AG20443 (cell line): ENCODE measurements at regions not wholly inside any gene's neighbourhood (a gene's known extent, or its start where the extent isn't known, plus 50 kb on each side); places are given as distances from the start of the nearest gene placed in this dataset.
"Not testable (repeated sequence)": the region's sequence is repeated elsewhere in the genome, so short reads cannot be mapped to it uniquely, and the experiment has no call there.

Experiments
- DNase-seq: peaks from one replicate; pipeline ENCODE4 v3.0.0; 2012; ENCODE audit warnings: low spot score, mixed read lengths

DNA sequence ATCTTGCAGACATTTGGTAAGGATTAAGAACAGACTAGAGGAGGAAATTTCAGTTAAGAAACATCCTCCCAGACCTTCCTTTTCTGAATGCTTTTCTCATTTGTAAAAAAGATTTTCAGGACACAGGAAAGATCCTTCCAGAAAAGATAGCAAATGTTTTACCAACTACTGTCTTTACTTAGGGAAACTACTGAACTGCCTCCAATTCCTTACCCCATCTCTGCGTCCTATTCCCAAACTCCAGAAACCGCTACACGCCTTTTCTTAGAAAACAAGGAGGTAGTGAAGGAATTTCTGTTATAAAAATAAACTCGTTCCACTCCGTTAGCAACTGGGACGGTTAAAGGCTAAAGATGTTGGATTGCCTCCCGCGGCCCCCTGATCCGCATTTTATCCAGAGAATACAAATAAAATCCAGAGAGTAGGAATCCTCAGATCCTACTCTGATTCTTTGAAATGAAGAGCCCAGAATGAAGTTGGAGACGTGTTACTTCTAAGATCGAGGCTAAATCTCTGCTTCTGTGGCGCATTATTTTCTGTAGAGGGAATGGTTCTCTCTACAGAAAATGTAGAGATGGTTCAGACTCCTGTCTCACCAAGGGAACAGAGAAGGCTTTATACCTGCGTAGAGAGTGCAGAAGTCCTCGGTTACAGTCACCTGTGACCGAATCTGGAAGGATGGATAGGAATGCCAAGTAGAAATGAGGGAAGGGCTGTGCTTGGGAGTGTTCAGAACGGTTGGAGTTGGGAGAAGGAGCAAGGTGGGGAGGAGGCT is 133.0 kb downstream of the GPX5 start:
- DNase-seq, result peak; percentile 19

DNA sequence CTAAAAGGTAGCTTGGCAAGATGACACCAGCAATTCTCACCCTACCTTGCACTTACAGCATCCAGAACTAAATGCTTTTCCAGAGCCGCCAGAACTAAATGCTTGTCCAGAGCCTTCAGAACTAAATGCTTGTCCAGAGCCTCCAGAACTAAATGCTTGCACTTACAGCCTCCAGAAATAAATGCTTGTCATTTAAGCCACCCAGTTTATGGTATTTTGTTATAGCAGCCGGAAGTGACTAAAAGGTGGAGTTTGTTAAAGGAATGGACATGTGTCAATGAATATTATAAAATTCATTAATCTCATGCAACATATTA is 133.5 kb downstream of the GPX5 start:
- DNase-seq, result no peak

DNA sequence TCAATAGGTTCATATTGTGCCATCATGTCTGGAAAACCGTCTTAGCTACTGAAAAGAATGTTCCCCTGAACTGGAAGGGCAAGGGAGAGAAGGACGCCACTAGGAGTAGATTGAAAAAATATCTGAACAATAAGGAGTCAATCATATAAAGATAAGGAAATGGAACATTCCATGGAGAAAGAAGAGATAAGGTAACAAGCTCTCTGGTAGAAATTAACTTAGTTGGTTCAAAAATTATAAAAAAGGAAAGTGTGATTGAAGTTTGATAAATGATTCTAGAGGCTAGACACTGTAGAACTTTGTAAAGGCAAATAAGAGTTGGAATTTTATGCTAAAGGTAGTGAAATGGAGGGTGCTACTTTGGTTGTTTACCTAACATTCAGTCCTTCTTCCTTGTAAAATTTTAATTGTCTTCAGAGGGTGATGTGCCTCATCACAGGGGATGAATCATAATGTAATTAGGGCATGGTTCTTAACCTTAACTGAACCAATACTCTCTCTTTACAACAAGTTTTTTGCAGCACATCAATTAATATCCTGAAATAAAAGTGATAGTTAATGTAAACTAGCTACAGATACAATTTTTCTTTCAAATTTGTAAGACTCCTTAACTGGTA is 135.5 kb downstream of the GPX5 start:
- no peak for DNase-seq

DNA sequence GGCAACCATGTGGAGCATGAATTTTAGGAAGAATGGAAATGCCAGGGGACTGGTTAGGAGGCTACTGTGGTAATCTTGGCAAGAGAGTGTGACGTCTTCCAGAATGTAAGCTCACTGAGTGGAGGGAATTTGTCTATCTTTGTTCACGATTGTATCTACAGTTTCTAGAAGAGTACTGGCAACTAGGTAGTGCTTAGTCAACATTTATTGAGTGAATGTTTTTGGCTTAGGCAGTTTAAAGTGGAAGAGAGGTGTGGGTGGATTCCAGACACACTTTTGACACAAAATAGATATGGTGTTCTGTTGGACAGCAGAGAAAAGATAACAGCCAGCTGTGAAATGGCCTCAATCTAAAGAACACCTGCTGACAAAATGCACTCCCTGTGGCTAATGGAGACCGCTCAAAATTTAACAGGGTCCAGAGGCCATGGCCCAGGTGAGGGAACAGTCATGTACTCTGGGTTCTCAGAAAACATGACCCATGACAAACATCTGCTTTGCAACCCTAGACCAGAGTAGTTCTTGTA is 139.3 kb downstream of the GPX5 start:
- DNase-seq, result no peak

DNA sequence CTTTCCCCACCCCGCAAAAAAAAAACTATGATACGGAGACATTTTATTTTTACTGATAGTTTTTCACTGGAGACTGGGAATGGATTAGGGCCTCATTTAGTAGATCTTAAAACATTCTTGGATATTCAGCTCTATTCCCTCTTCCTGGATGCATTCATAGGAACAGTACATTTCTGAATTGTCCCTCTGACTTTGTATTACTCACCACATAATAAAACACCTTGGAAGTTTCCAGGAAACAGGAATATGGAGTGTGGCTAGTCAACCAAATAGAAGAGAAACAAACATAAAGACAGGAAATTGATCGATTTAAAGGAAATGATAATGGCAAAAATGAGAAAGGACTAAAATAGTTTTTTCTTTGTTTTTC is 147.7 kb downstream of the GPX5 start:
- DNase-seq, result no peak

DNA sequence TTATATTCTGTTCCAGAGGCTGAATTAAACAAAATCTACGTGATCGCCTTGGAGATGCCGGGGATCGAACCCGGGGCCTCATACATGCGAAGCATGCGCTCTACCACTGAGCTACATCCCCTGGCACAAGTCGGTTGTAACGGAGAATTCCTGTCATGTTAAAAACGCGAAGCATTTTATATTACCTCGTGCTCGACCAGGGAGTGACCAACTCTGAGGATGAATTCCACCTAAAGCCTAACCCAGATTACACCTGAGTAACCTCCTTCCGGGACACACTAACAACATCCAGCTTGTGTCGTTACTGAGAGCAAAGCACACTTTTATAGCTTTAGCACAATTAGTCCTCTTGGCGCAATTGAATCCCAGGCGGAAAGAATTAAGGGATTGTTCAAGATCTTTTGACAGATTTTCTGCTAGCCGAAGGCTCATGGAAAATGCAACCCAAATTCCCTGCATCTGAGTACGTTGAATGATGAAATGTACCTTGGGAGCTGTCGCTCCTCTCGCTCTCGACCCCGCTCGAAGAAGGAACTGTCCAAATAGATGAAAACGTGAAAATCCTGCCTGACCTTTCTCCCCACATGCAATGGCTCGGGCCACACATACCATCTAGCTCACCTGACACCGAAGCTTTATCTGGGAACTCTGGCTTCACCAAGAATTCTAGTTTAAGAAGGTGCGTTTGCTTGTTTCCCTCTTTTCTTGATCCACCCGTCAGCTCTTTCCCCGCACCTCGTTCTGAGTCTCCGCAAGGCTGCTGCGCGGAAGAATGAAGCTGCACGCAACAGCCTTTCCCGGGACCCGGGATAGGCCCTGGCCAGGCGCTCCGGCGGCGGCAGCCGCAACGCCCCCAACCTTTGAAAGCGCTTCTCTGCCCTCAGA is 148.3 kb downstream of the GPX5 start:
- peak; percentile 69 for DNase-seq

DNA sequence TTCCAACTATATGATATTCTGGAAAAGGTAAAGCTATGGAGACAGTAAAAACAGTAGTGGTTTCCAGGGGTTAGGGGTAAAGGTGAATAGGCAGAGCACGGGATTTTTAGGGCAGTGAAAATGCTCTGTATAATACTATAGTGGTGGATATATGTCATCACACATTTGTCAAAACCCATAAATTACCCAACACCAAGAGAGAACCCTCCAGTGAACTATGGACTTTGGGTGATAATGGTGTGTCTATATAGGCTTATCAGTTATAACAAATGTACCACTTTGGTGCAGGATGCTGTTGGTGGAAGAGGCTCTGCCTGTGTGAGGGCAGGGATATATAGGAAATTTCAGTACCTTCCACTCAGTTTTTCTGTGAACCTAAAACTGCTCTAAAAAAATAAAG is 149.9 kb downstream of the GPX5 start:
- no peak for DNase-seq

DNA sequence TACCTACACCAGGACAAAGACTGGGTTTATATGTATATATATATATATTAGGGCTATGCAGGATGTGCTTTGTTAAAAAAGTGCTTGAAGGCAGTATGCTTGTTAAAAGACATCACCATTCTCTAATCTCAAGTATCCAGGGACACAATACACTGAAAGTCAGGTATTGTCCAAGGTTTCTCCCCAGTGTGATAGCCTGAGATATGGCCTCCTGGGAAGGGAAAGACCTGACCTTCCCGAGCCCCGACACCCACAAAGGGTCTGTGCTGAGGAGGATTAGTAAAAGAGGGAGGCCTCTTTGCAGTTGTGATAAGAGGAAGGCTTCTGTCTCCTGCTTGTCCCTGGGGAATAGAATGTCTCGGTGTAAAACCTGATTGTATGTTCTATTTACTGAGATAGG is 156.9 kb downstream of the GPX5 start:
- DNase-seq, result no peak

DNA sequence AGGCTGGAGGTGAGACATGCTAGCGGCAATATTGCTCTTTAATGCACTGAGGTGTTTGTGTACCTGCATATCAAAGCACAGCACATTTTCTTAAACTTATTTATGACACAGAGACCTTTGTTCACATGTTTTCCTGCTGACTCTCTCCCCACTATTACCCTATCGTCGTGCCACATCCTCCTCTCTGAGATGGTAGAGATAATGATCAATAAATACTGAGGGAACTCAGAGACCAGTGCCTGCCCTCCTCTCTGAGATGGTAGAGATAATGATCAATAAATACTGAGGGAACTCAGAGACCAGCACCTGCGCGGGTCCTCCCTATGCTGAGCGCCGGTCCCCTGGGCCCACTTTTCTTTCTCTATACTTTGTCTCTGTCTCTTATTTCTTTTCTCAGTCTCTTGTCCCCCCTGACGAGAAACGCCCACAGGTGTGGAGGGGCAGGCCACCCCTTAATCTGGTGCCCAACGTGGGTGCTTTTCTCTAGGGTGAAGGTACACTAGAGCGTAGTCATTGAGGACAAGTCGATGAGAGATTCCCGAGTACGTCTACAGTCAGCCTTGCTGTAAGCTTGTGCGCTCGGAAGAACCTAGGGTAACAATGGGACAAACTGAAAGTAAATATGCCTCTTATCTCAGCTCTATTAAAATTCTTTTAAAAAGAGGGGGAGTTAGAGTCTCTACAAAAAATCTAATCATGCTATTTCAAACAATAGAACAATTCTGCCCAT is 157.4 kb downstream of the GPX5 start:
- not testable (repeated sequence) for DNase-seq

DNA sequence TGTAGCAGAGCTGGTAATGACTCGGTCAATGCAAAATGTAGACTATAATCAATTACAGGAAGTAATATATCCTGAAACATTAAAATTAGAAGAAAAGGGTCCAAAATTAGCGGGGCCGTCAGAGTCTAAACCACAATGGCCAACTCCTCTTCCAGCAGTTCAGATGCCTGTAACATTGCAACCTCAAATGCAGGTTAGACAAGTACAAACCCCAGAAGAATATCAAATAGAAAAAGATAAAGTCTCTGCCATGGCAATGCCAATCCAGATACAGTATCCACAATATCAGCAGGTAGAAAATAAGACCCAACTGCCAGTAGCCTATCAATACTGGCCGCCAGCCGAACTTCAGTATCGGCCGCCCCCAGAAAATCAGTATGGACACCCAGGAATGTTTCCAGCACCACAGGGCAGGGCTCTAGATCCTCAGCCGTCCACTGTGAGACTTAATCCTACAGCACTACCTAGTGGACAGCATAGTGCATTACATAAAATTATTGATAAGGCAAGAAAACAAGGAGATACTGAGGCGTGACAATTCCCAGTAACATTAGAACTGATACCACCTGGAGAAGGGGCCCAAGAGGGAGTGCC is 158.4 kb downstream of the GPX5 start:
- peak; percentile 50 for DNase-seq

DNA sequence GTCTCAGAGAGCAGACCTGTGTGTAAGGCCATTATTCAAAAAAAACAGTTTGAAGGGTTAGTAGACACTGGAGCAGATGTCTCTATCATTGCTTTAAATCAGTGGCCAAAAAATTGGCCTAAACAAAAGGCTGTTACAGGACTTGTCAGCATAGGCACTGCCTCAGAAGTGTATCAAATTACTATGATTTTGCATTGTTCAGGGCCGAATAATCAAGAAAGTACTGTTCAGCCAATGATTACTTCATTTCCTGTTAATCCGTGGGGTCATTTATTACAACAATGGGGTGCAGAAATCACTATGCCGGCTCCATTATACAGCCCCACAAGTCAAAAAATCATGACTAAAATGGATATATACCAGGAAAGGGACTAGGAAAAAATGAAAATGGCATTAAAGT is 160.3 kb downstream of the GPX5 start:
- not testable (repeated sequence) for DNase-seq

DNA sequence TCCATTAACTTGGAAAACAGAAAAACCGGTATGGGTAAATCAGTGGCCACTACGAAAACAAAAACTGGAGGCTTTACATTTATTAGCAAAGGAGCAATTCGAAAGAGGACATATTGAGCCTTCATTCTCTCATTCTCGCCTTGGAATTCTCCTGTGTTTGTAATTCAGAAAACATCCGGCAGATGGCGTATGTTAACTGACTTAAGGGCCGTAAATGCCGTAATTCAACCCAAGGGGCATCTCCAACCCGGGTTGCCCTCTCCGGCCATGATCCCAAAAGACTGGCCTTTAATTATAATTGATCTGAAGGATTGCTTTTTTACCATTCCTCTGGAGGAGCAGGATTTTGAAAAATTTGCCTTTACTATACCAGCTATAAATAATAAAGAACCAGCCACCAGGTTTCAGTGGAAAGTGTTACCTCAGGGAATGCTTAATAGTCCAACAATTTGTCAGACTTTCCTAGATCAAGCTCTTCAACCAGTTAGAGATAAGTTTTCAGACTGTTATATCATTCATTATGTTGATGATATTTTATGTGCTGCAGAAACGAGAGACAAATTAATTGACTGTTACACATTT is 160.9 kb downstream of the GPX5 start:
- peak; percentile 57 for DNase-seq

DNA sequence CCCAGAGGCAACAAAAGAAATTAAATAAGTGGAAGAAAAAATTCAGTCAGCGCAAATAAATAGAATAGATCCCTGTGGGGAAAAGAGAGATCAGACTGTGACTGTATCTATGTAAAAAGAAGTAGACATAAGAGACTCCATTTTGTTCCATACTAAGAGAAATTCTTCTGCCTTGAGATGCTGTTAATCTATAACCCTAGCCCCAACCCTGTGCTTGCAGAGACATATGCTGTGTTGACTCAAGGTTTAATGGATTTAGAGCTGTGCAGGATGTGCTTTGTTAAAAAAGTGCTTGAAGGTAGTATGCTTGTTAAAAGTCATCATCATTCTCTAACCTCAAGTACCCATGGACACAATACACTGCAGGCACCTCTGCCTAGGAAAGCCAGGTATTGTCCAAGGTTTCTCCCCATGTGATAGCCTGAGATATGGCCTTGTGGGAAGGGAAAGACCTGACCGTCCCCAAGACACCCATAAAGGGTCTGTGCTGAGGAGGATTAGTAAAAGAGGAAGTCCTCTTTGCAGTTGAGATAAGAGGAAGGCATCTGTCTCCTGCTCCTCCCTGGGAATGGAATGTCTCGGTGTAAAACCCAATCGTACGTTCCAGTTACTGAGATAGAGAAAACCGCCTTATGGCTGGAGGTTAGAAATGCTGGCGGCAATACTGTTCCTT is 161.8 kb downstream of the GPX5 start:
- DNase-seq, result not testable (repeated sequence)

DNA sequence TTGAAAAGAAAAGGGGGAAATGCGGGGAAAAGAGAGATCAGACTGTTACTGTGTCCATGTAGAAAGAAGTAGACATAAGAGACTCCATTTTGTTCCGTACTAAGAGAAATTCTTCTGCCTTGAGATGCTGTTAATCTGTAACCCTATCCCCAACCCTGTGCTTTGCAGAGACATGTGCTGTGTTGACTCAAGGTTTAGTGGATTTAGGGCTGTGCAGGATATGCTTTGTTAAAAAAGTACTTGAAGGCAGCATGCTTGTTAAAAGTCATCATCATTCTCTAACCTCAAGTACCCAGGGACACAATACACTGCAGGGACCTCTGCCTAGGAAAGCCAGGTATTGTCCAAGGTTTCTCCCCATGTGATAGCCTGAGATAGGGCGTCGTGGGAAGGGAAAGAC is 166.3 kb downstream of the GPX5 start:
- DNase-seq, result not testable (repeated sequence)

DNA sequence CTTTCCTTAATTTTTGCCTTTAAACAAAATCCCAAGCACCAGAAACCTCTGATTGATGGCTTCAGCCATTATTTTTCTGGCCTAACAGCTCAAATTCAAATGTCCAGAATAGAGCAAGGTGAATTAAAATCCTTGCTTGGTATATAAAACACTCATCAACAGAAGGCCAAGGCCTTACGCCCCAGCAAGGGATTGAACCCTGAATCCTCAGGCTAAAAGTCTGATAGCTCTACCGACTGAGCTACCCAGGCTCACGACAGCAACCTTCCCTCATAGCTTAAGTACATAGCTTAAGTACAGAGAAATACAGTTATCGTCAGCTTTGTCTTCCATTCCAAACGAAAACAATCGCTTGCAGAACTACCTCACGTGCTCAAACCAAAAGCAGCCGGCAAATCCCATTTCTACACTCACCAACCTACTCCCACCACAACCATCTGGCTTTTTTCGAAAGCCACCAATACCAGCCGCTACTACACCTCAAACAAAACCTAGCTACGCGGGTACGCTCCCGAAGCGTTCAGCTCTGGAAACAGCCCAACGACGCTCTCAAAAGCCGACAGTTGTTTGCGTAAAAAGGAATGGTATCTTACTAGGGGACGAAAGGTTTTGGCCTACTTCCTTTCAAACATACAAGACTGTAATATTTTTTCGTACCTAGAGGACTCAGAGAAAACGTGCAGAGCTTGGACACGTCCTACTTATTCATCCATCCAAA is 167.5 kb downstream of the GPX5 start:
- no peak for DNase-seq

DNA sequence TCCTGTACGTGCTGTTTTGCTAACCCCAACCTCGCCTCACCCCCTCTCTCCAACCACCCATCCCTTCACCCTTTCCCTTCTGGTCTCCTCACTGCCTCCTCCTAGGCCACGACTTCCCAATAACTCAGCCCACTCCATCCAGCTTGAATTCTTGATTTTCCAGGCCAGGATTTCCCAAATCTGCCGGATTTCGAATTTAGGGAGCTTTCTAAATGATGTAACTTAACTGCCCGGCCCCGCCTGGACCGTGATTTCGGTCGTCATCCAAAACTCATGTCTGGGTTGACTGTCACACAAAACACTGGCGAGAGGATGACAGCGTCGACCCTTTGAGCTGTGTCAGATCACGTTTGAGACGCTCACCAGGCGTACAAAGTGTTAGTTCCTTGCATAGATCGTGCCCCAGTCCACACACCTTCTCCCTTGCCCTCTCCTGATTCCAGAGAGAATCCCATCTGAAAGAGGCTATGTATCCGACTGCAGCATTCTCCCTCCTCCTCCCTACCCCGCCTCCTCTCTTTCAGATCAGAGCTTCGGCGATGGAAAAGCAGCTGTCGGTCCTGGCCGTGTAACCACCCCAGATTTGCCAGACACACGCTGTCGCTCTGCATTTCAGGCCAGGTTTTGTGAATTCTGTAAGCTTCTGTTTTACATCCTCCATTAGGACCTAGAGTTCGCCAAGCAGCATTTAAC is 168.2 kb downstream of the GPX5 start:
- no peak for DNase-seq

DNA sequence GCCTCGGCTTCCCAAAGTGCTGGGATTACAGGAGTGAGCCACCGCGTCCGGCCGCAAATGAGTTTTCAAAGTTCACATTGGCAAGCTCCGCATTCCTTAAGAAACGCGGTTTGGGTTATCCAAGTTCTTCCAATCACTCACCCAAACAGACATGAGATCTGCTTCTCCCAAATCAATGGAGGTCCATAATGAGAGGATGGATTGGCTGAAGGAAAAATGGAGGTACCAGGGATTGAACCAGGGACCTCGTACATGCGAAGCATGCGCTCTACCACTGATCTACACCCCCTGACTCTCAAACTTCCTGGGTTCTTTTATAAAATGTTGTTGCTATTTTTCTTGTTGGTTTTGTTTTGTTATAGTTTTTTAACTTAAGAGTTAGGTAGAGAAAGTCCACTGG is 170.0 kb downstream of the GPX5 start:
- no peak for DNase-seq

DNA sequence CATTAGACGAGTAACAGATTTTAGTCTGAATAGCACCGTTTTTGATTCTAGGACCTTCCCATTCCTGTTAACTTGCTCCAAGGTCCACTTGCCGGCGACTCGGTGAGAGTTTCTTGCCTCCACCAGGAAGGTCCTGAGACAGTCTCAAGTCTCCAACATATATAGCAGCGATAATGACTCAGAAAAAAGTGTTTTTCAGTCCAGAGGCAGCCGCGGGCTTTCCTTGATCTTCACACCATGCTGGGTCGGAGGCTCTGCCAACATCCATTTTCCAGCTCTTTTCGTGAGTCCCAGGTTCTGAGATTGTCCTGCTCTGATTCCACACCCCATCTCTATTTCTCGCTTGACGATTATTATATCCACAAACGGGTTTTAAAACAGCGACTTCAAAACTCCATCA is 170.5 kb downstream of the GPX5 start:
- DNase-seq, result no peak

DNA sequence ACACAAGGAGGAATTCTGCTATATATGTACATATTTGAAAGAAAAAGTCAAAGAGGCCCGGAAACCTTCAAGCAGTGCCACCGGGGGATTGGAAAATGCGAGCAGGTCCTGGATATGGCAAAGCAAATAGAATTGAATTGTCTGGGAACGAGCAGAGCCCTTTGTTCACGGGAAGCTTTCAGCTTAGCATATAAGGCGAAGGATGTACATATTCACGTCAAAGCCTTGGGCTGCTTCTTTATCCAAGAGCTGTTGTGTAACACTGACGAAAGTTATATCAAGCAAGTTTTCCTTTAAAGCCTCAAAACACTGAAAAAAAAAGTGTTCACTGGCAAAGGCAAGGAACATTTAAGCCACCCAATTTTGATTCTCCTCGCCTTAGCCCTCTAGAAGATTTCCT is 171.0 kb downstream of the GPX5 start:
- no peak for DNase-seq
